HG03457 (cell line): ENCODE measurements at regions not wholly inside any gene's neighbourhood (a gene's known extent, or its start where the extent isn't known, plus 50 kb on each side); places are given as distances from the start of the nearest gene placed in this dataset.

Experiments used
- ATAC-seq: cut with Tn5 transposase; IDR thresholded peaks from one replicate; pipeline ENCODE4 v1.9.1; 2021; ENCODE audit warnings: moderate number of reproducible peaks; ENCODE audit not compliant: unreplicated experiment

GRCh38 chr13:75061909-75062308 lies 420.1 kb downstream of the TBC1D4 start:
- no peak for ATAC-seq

- no peak for ATAC-seq
These were observed 426.7 kb downstream of the TBC1D4 start for GRCh38 chr13:75055296-75055695.

- ATAC-seq, result no peak
These were observed 429.4 kb downstream of the TBC1D4 start for GRCh38 chr13:75052616-75053015.

- ATAC-seq, result no peak
These were observed 431.4 kb downstream of the TBC1D4 start for GRCh38 chr13:75050419-75051046.

- ATAC-seq, result no peak
These were observed 432.1 kb downstream of the TBC1D4 start for GRCh38 chr13:75049735-75050335.

GRCh38 chr13:75042807-75043206 lies 439.2 kb downstream of the TBC1D4 start:
- no peak for ATAC-seq

- no peak for ATAC-seq
These were observed 443.4 kb downstream of the TBC1D4 start for GRCh38 chr13:75038393-75039113.

- no peak for ATAC-seq
These were observed 456.0 kb downstream of the TBC1D4 start for GRCh38 chr13:75025956-75026355.

- ATAC-seq, result no peak
These were observed 457.4 kb downstream of the TBC1D4 start for GRCh38 chr13:75024602-75025001.

GRCh38 chr13:75023609-75024008 lies 458.4 kb downstream of the TBC1D4 start:
- no peak for ATAC-seq

GRCh38 chr13:75021151-75021550 lies 460.8 kb downstream of the TBC1D4 start:
- ATAC-seq, result no peak

- ATAC-seq, result no peak
These were observed 465.7 kb downstream of the TBC1D4 start for GRCh38 chr13:75016225-75016624.

- no peak for ATAC-seq
These were observed 468.2 kb downstream of the TBC1D4 start for GRCh38 chr13:75013818-75014217.

GRCh38 chr13:75010941-75011340 lies 471.0 kb downstream of the TBC1D4 start:
- ATAC-seq, result no peak

- no peak for ATAC-seq
These were observed 473.0 kb downstream of the TBC1D4 start for GRCh38 chr13:75008926-75009325.

GRCh38 chr13:74990992-74991391 lies 491.0 kb downstream of the TBC1D4 start:
- no peak for ATAC-seq

- ATAC-seq, result no peak
These were observed 494.8 kb downstream of the TBC1D4 start for GRCh38 chr13:74987124-74987690.

GRCh38 chr13:74986609-74987008 lies 495.4 kb downstream of the TBC1D4 start:
- ATAC-seq, result no peak

GRCh38 chr13:74979703-74980102 lies 502.3 kb downstream of the TBC1D4 start:
- ATAC-seq, result no peak

- no peak for ATAC-seq
These were observed 503.4 kb downstream of the TBC1D4 start for GRCh38 chr13:74978591-74978990.

GRCh38 chr13:74977498-74977897 lies 504.5 kb downstream of the TBC1D4 start:
- ATAC-seq, result no peak

GRCh38 chr13:74975111-74975510 lies 506.9 kb downstream of the TBC1D4 start:
- no peak for ATAC-seq
